Cortex of kidney (tissue), 1 donor: ENCODE measurements at regions not wholly inside any gene's neighbourhood (a gene's known extent, or its start where the extent isn't known, plus 50 kb on each side); places are given as distances from the start of the nearest gene placed in this dataset.
"Not testable (repeated sequence)": the region's sequence is repeated elsewhere in the genome, so short reads cannot be mapped to it uniquely, and the experiment has no call there.

Experiments used
- DNase-seq: peaks from one replicate; lab custom pipeline; 2025; lab: John Stamatoyannopoulos, UW

DNA sequence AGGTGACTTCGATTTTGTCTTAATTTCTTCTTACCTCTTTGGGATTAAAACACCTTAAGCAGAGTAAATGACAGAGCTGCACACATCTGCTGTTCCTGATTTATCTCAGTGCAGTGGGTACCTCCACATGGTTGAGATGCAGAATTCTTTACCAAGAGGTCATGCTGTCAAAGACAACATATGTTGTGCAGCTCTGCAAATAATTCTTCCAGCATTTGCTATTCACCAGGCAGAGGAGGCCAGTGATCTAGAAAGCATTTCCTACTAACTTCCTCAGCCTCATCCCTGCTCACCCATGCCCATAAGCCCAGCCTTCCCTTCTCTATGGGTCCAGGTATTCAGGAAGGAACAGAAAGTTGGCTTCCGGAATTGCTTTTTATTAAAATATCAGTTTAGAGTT lies 109.3 kb downstream of the THBS2 start:
- no peak for DNase-seq

GRCh38 chr6:169142538-169142844 lies 111.2 kb downstream of the THBS2 start:
- DNase-seq = no peak

- no peak for DNase-seq
Observed at GRCh38 chr6:169141671-169142537, 111.7 kb downstream of the THBS2 start.

DNA sequence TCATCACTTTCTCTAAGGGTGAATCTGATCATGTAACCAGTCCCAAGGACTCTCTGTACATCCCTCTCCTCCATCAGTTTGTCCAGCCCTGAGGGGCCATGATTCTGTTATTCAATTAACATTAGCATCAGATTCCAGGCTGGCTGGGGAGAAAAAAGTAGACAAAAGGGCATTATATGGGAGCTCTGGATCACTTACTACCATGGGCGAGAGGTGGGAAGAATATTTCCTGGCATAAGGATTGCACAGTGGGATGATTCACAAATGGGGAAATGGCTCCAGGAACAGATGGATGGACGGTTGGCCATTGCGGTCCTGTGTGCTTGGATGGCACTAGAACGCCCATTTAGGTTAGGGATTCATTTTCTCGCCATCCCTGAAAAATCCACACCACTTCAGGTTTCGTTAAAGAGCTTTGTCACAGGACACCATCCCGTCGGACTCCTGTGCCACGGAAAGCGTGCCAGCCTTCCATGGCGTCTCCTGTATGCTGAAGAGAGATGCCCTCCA lies 112.6 kb downstream of the THBS2 start:
- DNase-seq = no peak

GRCh38 chr6:169139179-169139971 lies 114.3 kb downstream of the THBS2 start:
- no peak for DNase-seq

DNA sequence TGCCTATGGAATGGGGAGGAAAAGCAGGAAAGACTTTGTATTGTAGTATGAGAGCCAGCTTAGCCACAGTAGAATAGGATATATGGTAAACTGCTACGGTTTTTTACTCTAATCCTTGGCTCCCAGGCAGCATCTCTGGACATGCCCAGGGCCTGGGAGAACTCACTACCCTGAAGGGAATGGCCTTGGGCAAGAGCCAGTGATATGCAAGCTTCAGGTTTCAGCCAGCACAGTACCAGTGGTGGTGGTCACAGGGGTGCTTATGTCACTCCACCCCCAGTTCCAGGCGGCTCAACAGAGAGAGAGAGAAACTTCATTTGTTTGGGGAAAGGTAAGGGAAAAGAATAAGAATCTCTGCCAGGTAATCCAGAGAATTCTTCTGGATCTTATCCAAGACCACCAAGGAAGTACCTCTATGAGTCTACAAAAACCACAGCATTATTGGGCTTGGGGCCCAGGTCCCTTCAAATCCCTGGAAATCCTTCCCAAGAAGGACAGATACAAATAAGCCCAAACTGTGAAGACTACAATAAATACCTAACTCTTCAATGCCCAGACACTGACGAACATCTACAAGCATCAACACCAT lies 121.2 kb downstream of the THBS2 start:
- DNase-seq = no peak

- DNase-seq = no peak
Observed at GRCh38 chr6:169131390-169131789, 122.3 kb downstream of the THBS2 start.

- DNase-seq = no peak
Observed at GRCh38 chr6:169130113-169130512, 123.5 kb downstream of the THBS2 start.

DNA sequence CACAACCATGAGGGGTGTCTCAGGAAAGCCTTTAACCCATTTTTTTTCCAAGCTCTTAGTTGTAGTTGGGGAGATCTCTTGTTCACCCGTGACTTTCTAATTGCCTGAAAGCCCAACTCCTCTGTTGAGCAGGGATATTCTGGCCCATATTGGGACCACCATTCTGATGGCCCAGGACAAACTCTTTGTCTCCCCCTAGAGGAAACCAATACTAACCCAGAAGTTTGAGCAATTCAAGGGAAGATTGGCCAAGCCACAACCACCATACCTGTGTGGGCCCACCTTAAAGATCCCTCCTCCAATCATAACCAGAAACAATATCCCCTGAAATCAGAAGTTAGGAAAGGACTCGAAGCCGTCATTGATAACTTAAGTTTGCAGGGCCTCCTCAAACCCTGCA lies 132.6 kb downstream of the THBS2 start:
- no peak for DNase-seq

- no peak for DNase-seq
Observed at GRCh38 chr6:169119669-169120068, 134.0 kb downstream of the THBS2 start.

GRCh38 chr6:169118346-169118830 lies 135.3 kb downstream of the THBS2 start:
- DNase-seq = no peak

DNA sequence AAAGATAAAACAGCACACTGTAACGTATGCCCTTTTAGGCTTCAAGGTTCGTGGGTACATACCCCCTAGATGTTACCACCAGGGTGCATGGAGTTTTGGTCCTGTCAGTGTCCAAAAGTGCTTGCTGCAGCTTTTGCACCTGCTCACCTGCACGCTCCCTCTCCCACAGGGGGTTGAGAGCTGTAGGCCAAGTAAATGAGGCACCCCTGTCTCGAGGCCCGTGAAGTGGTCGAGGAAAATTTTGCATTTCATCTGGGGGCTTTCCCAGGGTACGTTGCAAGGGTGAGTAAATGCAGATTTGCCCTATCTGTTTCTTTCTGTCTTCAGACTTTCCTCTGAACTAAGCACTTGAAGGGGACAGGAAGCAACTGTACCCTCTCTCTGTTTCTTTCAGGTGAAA lies 136.0 kb downstream of the THBS2 start:
- no peak for DNase-seq

DNA sequence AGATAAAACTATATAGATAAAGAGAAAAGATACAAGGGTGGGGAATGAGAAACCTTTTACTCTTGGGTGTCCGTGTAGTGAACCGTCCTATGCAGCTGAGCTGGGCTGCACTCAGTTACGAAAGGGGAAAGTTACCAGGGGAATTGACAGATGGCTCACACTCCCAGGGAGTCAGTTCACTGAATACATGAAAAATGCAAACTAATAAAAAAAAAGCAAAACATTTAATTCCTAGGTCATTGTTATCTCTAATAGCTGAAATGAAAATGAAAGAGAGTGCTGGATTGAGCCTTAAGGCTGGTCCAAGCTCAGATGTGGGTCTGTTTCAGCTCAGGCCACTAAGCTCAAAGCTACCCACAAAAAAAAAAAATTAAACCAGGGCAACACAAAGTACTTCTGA lies 138.0 kb downstream of the THBS2 start:
- DNase-seq = no peak

DNA sequence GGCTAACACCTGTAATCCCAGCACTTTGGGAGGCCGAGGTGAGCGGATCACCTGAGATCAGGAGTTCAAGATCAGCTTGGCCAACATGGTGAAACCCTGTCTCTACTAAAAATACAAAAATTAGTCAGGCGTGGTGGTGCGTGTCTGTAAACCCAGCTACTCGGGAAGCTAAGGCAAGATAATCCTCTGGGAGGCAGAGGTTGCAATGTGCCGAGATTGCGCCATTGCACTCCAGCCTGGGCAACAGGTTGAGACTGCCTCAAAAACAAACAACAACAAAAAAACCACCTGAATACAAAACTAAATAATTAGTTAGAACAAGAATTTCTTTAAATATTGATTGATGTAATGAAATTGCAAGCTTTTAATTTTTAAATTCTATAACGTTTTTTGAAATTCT lies 139.0 kb downstream of the THBS2 start:
- not testable (repeated sequence) for DNase-seq

DNA sequence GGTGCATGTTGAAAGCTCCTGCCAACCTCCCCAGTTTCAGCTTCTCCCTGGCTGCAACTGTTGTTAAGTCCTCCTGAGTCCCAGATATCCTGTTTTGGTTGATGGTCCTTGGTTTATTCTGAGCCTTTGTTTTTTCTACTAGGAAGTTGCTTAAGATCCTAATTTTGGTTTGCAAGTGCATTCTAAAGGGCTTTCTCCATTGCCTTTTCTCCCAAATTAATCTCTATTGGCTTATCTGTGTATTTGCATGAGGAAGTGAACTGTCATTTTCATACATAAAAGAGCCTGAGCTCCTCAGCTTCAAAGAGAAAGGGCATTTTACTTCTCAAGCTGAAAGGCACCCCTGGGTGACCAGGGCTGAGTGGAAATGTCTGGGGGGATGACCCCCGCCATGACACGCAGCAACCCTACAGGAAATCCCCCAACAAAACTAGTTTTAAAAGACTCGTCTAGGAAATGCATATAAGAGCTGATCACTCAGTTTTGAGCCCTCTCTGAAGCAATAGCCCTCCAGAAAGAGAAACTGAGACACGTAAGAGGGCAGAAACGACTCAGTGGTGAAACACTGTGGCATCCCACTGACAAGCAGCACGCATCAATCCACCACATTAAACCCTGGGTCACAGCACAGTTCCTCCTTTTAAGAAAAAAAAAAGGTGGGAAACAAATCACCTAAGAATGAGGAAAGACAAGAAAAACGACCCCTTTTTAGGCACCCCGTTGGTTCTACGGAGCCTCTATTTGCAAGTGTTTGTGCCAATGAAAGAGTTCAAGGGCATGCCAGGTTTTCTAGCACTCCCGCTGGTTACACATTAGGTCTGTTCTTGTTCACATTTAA lies 140.9 kb downstream of the THBS2 start:
- no peak for DNase-seq

GRCh38 chr6:169111203-169111602 lies 142.4 kb downstream of the THBS2 start:
- no peak for DNase-seq

GRCh38 chr6:169109411-169110220 lies 144.0 kb downstream of the THBS2 start:
- no peak for DNase-seq

- DNase-seq = no peak
Observed at GRCh38 chr6:169108753-169109152, 144.9 kb downstream of the THBS2 start.

DNA sequence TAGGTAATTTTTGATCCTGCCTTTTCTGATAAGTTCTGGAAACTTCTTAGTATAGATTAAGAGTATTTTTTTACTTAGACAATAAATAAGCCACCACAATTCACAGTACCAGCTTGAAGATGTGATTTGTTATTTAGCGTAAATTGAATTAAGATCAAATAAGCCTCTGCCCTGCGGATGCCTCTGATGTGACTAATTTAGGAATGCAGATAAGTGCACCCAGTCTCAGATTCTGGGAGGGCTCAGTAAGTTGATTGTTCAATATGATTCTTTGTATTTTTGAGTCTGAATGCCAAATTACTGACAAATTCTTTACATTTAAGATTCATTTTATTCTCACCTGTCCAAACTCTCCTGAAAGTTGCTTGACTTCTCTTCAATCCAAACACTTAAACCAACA lies 147.5 kb downstream of the THBS2 start:
- no peak for DNase-seq

DNA sequence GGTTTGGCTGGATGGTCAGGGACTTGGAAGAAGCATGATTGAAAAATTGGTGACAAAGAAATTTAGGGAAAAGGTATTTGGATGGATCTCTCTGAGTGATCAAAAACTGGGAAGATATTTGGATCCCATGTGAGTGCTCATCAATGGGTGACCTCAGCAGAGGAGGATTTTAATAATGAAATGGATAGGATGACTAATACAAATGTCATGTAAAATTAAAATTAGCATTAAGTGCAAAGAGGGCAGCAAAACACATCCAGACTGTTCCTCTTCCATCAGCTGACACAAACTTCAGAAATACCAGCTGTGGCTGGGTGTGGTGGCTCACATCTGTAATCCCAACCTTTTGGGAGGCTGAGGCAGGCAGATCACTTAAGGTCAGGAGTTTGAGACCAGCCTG lies 151.7 kb downstream of the THBS2 start:
- no peak for DNase-seq
